ENCODE measurements at regions not wholly inside any gene's neighbourhood (a gene's known extent, or its start where the extent isn't known, plus 50 kb on each side); places are given as distances from the start of the nearest gene placed in this dataset.

- Histone ChIP-seq H3K27ac (no peak overlapping the region), H3K9ac (no peak overlapping the region), H3K4me2 (no peak overlapping the region; a peak in 1 of 22 replicates), H3K4me3 (no peak overlapping the region), H3K36me3 (no peaks in the 10 kb centered on the region), H4K20me1 (peaks cover 0 to 10% (median 0%) of the 10 kb centered on the region in 11 experiments; a peak in 4 of 22 replicates), H3K27me3 (peaks cover 14 to 58% (median 35%) of the 10 kb centered on the region in 11 experiments), H3K9me3 (replicated peaks in 1 of 11) (no peaks in the 10 kb centered on the region; a peak in 1 of 22 replicates), H3K4me1 (peaks cover 26 to 38% (median 34%) of the 10 kb centered on the region in 10 experiments)
- no peak for TF ChIP-seq Cebpa-rat (IDR thresholded peaks at IDR 0.05)
Observed at GRCh38 chr10:43961523-43962345, 313.1 kb upstream of the ZNF32 start.

GRCh38 chr10:43960981-43961380 lies 312.3 kb upstream of the ZNF32 start:
- H3K4me1 ChIP-seq, result peaks cover 24 to 34% (median 29%) of the 10 kb centered on the region in 10 experiments
- H3K36me3 ChIP-seq, result no peaks in the 10 kb centered on the region
- H3K9ac ChIP-seq, result no peak overlapping the region
- H3K27ac ChIP-seq, result no peak overlapping the region
- no peaks in the 10 kb centered on the region; a peak in 1 of 22 replicates for H3K9me3 ChIP-seq (replicated peaks in 1 of 11)
- peaks cover 10 to 51% (median 28%) of the 10 kb centered on the region in 11 experiments; a peak in 18 of 22 replicates for H3K27me3 ChIP-seq
- no peak overlapping the region for H3K4me2 ChIP-seq
- H3K4me3 ChIP-seq, result no peak overlapping the region
- TF ChIP-seq Cebpa-rat (IDR thresholded peaks at IDR 0.05), result no peak
- H4K20me1 ChIP-seq, result peaks cover 0 to 9% (median 0%) of the 10 kb centered on the region in 11 experiments; a peak in 4 of 22 replicates

- no peak overlapping the region for H3K9ac ChIP-seq
- no peaks in the 10 kb centered on the region for H3K36me3 ChIP-seq
- peaks cover 10 to 50% (median 28%) of the 10 kb centered on the region in 11 experiments; a peak in 18 of 22 replicates for H3K27me3 ChIP-seq
- peaks cover 0 to 5% (median 0%) of the 10 kb centered on the region in 11 experiments; a peak in 4 of 22 replicates for H4K20me1 ChIP-seq
- H3K27ac ChIP-seq, result no peak overlapping the region
- no peak overlapping the region for H3K4me2 ChIP-seq
- no peak for TF ChIP-seq Cebpa-rat (IDR thresholded peaks at IDR 0.05)
- H3K4me1 ChIP-seq, result peaks cover 19 to 29% (median 24%) of the 10 kb centered on the region in 10 experiments
- no peak overlapping the region for H3K4me3 ChIP-seq
- no peaks in the 10 kb centered on the region; a peak in 1 of 22 replicates for H3K9me3 ChIP-seq (replicated peaks in 1 of 11)
Observed at GRCh38 chr10:43960477-43960876, 311.8 kb upstream of the ZNF32 start.

GRCh38 chr10:43960135-43960415 lies 311.4 kb upstream of the ZNF32 start:
- Histone ChIP-seq H3K27ac (no peak overlapping the region), H4K20me1 (peaks cover 0 to 4% (median 0%) of the 10 kb centered on the region in 11 experiments; a peak in 3 of 22 replicates), H3K4me3 (no peak overlapping the region), H3K4me2 (no peak overlapping the region), H3K4me1 (peaks cover 15 to 25% (median 20%) of the 10 kb centered on the region in 10 experiments), H3K27me3 (peaks cover 10 to 50% (median 28%) of the 10 kb centered on the region in 11 experiments; a peak in 18 of 22 replicates), H3K9ac (no peak overlapping the region), H3K36me3 (no peaks in the 10 kb centered on the region), H3K9me3 (replicated peaks in 1 of 11) (no peaks in the 10 kb centered on the region; a peak in 1 of 22 replicates)
- TF ChIP-seq Cebpa-rat (IDR thresholded peaks at IDR 0.05), result no peak

GRCh38 chr10:43959364-43960134 lies 310.9 kb upstream of the ZNF32 start:
- Histone ChIP-seq H3K36me3 (no peaks in the 10 kb centered on the region), H3K9ac (no peak overlapping the region), H3K9me3 (replicated peaks in 1 of 11) (no peaks in the 10 kb centered on the region; a peak in 1 of 22 replicates), H4K20me1 (no peaks in the 10 kb centered on the region; a peak in 3 of 22 replicates), H3K4me3 (no peak overlapping the region), H3K27me3 (peaks cover 10 to 46% (median 28%) of the 10 kb centered on the region in 11 experiments; a peak in 18 of 22 replicates), H3K4me1 (peaks cover 10 to 19% (median 14%) of the 10 kb centered on the region in 10 experiments), H3K4me2 (no peak overlapping the region), H3K27ac (no peak overlapping the region)
- TF ChIP-seq Cebpa-rat (IDR thresholded peaks at IDR 0.05), result no peak

GRCh38 chr10:43958964-43959363 lies 310.3 kb upstream of the ZNF32 start:
- peaks cover 4 to 14% (median 8%) of the 10 kb centered on the region in 10 experiments for H3K4me1 ChIP-seq
- peaks cover 10 to 40% (median 23%) of the 10 kb centered on the region in 11 experiments; a peak in 18 of 22 replicates for H3K27me3 ChIP-seq

GRCh38 chr10:43958071-43958432 lies 309.4 kb upstream of the ZNF32 start:
- no peak for TF ChIP-seq Cebpa-rat (IDR thresholded peaks at IDR 0.05)
- Histone ChIP-seq H3K27ac (no peak overlapping the region), H3K4me1 (peaks cover 0 to 7% (median 0%) of the 10 kb centered on the region in 10 experiments; a peak in 3 of 20 replicates), H3K9ac (no peak overlapping the region), H3K27me3 (peaks cover 7 to 31% (median 14%) of the 10 kb centered on the region in 11 experiments; a peak in 18 of 22 replicates), H3K4me2 (no peak overlapping the region), H3K4me3 (no peak overlapping the region), H4K20me1 (no peaks in the 10 kb centered on the region; a peak in 2 of 22 replicates), H3K36me3 (no peaks in the 10 kb centered on the region), H3K9me3 (replicated peaks in 1 of 11) (peaks cover 0 to 2% (median 0%) of the 10 kb centered on the region in 11 experiments; a peak in 4 of 22 replicates)

More at GRCh38 chr10:43958964-43959363, 310.3 kb upstream of the ZNF32 start:
- Histone ChIP-seq H3K36me3 (no peaks in the 10 kb centered on the region), H3K9ac (no peak overlapping the region), H3K9me3 (replicated peaks in 1 of 11) (no peaks in the 10 kb centered on the region; a peak in 1 of 22 replicates), H3K4me3 (no peak overlapping the region), H3K27ac (no peak overlapping the region), H3K4me2 (no peak overlapping the region), H4K20me1 (no peaks in the 10 kb centered on the region; a peak in 2 of 22 replicates)
- TF ChIP-seq Cebpa-rat (IDR thresholded peaks at IDR 0.05), result no peak

GRCh38 chr10:43957267-43958070 lies 308.8 kb upstream of the ZNF32 start:
- H3K36me3 ChIP-seq, result no peaks in the 10 kb centered on the region
- TF ChIP-seq Cebpa-rat (IDR thresholded peaks at IDR 0.05), result no peak
- no peak overlapping the region for H3K27ac ChIP-seq
- H3K27me3 ChIP-seq, result peaks cover 1 to 25% (median 9%) of the 10 kb centered on the region in 11 experiments; a peak in 16 of 22 replicates
- H3K4me1 ChIP-seq, result 0 out of 20 replicates have a peak, but pooled peaks cover 0 to 7% (median 0%) of the 10 kb centered on the region in 10 experiments
- no peak overlapping the region for H3K9ac ChIP-seq
- no peak overlapping the region for H3K4me3 ChIP-seq
- H3K9me3 ChIP-seq (replicated peaks in 1 of 11), result peaks cover 0 to 6% (median 5%) of the 10 kb centered on the region in 11 experiments; a peak in 9 of 22 replicates
- H3K4me2 ChIP-seq, result no peak overlapping the region
- no peaks in the 10 kb centered on the region; a peak in 2 of 22 replicates for H4K20me1 ChIP-seq

All from BLaER1 treated with 17β-estradiol and CSF1 and Interleukin-3, amounts not matched to agents 10 nM and 100 nM (cell line).